Inferior parietal cortex (tissue), 1 donor: ENCODE measurements at regions not wholly inside any gene's neighbourhood (a gene's known extent, or its start where the extent isn't known, plus 50 kb on each side); places are given as distances from the start of the nearest gene placed in this dataset.

Experiments
- DNase-seq: peaks from one replicate; pipeline ENCODE4 v3.0.0-alpha.2; 2016; ENCODE audit errors: extremely low spot score

- DNase-seq: no peak
Observed at GRCh38 chr1:30406996-30407864, 316.2 kb downstream of the MATN1 start.

DNA sequence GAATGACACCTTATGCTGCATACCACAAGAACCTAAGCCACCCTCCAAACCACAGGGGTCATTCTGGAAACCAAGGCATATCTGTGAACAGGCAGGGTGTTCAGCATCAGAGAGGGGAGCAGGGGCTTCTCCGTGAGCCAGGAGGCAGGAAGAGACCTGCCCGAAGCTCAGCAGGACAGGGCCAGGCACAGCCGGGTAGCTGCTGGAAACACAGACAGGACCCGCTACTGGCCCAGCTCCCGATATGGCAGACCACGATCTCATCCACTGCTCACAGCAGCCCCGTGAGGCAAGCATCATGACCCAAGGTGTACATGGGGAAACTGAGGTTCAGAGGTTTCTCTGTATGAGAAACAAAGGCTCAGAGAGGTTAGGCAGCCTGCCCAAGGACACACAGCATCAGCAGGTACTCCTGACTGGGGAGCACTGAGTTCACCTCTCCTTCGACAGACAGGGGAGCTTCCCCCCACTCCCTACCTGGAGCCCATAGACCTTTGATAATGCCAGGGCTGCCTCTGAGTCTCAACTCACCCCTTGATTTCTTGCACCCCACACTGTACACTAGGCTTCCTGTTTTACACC lies 317.7 kb downstream of the MATN1 start:
- no peak for DNase-seq

GRCh38 chr1:30405081-30405480 lies 318.3 kb downstream of the MATN1 start:
- DNase-seq: no peak

DNA sequence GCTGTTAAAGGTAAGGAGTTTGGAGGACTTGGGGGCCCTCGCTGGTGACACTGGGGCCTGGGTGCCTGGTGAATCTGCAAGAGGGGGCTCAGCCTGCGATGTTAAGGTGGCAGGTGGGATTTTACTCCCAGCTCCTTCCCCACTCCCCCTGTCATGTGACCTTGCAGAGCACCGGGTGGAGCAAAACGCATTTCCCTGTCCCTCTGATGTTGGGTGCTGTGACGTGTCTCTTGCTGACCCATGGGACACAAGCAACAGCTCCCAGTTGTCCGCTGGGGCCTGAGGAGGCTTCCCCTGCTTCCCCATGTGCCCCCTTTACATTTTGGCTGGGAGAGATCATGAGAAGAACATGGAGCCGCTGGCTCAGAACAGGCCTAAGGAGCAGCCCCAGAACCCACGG lies 319.0 kb downstream of the MATN1 start:
- DNase-seq: no peak

- no peak for DNase-seq
Observed at GRCh38 chr1:30403726-30404125, 319.7 kb downstream of the MATN1 start.

- DNase-seq: no peak
Observed at GRCh38 chr1:30403061-30403645, 320.2 kb downstream of the MATN1 start.

DNA sequence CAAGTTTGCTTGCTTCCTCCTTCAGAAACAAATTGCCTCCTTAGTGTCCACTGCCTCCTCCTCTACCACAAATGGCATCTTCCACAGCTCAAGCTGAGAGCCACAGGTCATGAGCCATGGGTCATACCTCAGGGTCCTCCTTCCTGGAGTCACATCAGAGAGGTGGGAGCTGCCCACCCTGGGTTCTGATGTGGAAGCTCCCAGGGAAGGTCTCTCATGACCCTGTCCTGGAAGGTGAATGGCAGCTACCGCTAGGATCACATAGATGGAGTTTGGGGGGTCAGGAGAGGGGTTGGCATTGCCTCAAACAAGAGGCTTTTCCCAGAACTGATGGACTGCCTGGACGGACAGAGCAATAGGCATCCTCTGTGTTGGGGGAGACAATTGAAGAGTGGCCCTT lies 321.4 kb downstream of the MATN1 start:
- DNase-seq: no peak

GRCh38 chr1:30400507-30400906 lies 322.9 kb downstream of the MATN1 start:
- no peak for DNase-seq

- DNase-seq: no peak
Observed at GRCh38 chr1:30399026-30399425, 324.4 kb downstream of the MATN1 start.

DNA sequence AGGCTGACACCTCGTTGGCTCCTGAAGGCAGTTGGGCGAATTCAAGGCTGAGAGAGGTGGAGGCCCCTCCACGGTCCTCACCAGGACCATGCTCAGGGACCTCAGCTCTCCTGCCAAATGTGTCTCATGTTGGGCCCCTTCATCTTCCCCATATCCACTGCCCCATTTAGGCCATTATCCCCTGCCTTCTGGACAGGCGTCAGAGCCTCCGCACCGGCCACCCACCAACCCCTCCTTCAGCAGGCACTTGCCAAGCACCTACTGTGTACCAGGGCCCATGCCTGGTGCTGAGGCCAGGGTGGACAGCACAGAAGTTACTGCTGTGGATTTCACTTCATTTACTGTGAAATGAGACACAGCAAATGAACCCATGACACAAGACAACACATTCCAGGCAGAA lies 325.8 kb downstream of the MATN1 start:
- DNase-seq: no peak

GRCh38 chr1:30395631-30396030 lies 327.8 kb downstream of the MATN1 start:
- DNase-seq: no peak

DNA sequence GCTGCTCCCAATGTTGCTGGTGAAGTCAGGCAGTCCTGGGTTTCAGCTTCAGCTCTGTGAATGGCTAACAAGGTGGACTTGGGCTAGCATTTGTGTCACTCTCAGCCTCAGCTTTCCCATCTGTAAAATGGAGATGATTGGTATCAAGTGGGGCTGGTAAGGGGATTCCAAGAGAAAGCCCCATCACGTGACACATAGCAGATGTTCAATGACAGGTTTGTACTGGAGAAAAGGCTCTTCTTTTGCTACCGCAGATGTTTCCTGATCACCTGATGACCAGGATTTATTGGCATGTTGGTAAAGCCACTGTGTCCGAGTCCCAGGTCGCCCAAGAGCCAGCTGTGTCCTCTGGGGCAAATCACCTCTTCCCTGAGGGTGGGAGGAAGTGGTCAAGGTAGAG lies 335.0 kb downstream of the MATN1 start:
- DNase-seq: no peak

- no peak for DNase-seq
Observed at GRCh38 chr1:30386156-30386926, 337.0 kb downstream of the MATN1 start.

DNA sequence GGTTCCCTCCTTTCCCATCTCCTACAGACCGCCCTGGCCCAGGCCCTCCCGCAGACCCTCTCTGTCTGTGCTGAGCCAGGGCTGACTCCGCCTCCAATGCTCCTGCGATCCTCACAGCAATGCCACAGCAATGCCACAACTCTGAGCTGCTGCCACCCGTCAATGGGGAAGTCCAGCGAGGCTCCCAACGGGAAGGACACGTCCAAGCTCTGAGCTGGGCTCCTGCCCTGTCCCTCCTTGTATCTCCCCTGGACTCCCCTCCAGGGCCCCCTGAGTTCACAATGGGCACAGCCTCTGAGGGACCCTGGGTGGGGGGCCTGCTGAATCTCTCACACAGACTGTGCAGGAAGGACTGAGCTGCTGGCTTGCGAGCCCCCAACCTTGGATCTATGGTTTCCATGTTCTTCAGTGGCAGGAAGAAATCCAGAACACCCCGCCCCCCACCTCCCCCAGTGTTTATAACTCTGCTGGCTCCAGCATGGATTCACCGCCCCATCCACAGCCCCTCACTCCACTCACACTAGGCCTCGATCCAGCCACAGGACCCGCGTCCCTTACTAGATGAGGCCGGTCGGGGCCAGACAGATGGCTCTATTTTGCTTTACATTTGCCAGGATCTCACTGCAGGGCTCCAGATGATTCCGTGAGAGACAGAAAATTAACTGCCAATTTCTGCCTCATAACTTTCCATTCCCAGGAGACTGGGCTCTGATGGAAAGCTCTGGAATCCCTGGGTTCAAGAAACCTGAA lies 338.0 kb downstream of the MATN1 start:
- no peak for DNase-seq

- DNase-seq: no peak
Observed at GRCh38 chr1:30384286-30385245, 338.8 kb downstream of the MATN1 start.

- DNase-seq: no peak
Observed at GRCh38 chr1:30383221-30383711, 340.1 kb downstream of the MATN1 start.

GRCh38 chr1:30382496-30382895 lies 340.9 kb downstream of the MATN1 start:
- no peak for DNase-seq

DNA sequence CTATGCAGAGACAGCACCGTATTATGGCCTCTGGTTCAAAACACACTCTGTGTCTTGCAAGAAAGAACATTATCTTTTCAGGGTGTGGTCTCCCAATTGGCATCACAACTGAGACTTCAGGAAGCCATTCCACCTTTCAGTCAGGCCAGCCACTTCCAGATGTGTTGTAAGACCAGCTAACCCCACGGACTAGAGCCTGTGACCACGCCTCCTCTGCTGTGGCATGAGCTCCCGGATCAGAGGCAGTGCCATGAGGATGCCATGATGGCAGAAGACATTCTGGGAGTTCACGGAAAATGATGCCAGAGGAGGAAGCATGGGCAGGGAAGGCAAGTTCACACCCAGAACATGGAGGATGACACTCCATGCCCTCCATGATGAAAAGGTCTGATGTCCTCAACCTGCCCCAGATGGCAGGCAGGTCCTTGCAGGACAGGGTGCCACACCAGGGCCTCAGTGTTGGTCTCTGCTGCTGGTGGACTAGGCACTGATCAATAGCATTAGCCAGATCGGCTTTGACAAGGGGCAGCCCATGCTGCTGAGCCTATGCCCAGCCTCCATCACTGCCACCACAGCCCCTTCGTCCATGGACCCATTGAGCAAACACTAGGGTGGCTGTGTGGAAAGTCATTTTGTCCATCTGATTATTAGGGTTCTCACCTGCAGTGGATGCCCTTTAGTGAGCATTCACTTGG lies 341.6 kb downstream of the MATN1 start:
- DNase-seq: no peak

- DNase-seq: no peak
Observed at GRCh38 chr1:30381266-30381665, 342.1 kb downstream of the MATN1 start.

DNA sequence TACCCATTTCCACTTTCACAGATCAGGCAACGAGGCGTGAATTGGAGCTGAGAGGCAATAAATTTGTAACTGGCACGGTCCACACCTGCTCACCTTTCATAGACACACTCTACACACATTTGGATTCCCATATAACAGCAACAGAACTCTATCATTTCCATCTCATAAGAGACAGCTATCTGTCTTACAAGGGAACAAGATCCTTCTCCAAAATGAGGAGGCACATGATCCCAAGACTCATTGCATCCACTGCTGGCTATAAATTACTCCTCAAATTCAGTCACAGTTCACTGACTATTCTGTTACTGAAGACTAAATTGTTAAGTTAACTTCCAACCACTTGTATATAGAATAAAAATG lies 342.8 kb downstream of the MATN1 start:
- no peak for DNase-seq
